HG03565 (cell line): ENCODE measurements at regions not wholly inside any gene's neighbourhood (a gene's known extent, or its start where the extent isn't known, plus 50 kb on each side); places are given as distances from the start of the nearest gene placed in this dataset.

ENCODE experiments used
- ATAC-seq: cut with Tn5 transposase; IDR thresholded peaks from one replicate; pipeline ENCODE4 v1.9.1; 2021; ENCODE audit warnings: mild to moderate bottlenecking, moderate library complexity; ENCODE audit not compliant: unreplicated experiment

- no peak for ATAC-seq
Measured at GRCh38 chr13:80284290-80284689, 56.6 kb downstream of the SPRY2 start.

GRCh38 chr13:80278706-80279105, 62.2 kb downstream of the SPRY2 start:
- no peak for ATAC-seq

GRCh38 chr13:80276371-80277289, 64.3 kb downstream of the SPRY2 start:
- peak; percentile 38 for ATAC-seq

- ATAC-seq: no peak
Measured at GRCh38 chr13:80274643-80275042, 66.3 kb downstream of the SPRY2 start.

- no peak for ATAC-seq
Measured at GRCh38 chr13:80273718-80274117, 67.2 kb downstream of the SPRY2 start.

- ATAC-seq: peak; percentile 70
Measured at GRCh38 chr13:80265348-80265747, 75.6 kb downstream of the SPRY2 start.

GRCh38 chr13:80263745-80264513, 77.0 kb downstream of the SPRY2 start:
- ATAC-seq: no peak

- no peak for ATAC-seq
Measured at GRCh38 chr13:80262051-80262695, 78.8 kb downstream of the SPRY2 start.

- peak; percentile 66 for ATAC-seq
Measured at GRCh38 chr13:80259159-80259558, 81.8 kb downstream of the SPRY2 start.

- peak; percentile 84 for ATAC-seq
Measured at GRCh38 chr13:80256352-80256932, 84.5 kb downstream of the SPRY2 start.

- no peak for ATAC-seq
Measured at GRCh38 chr13:80255946-80256345, 85.0 kb downstream of the SPRY2 start.

GRCh38 chr13:80251403-80251802, 89.5 kb downstream of the SPRY2 start:
- no peak for ATAC-seq

GRCh38 chr13:80250213-80250810, 90.6 kb downstream of the SPRY2 start:
- ATAC-seq: no peak

GRCh38 chr13:80249516-80250212, 91.3 kb downstream of the SPRY2 start:
- no peak for ATAC-seq

- no peak for ATAC-seq
Measured at GRCh38 chr13:80245162-80245733, 95.7 kb downstream of the SPRY2 start.

GRCh38 chr13:80244574-80244973, 96.4 kb downstream of the SPRY2 start:
- ATAC-seq: no peak

- ATAC-seq: no peak
Measured at GRCh38 chr13:80242728-80243427, 98.0 kb downstream of the SPRY2 start.

GRCh38 chr13:80239571-80240255, 101.2 kb downstream of the SPRY2 start:
- no peak for ATAC-seq

- ATAC-seq: no peak
Measured at GRCh38 chr13:80239116-80239515, 101.8 kb downstream of the SPRY2 start.
